Thyroid gland (tissue), 4 donors: ENCODE measurements at regions not wholly inside any gene's neighbourhood (a gene's known extent, or its start where the extent isn't known, plus 50 kb on each side); places are given as distances from the start of the nearest gene placed in this dataset.

Experiments used
- CTCF ChIP-seq, 6 experiments: fragments of 200-600 bp in 3 of 6; fragments of 450-650 bp in 3 of 6; sonication (generic) in 3 of 6; IDR thresholded peaks; one replicate each; pipeline ENCODE4 v1.5.1; 2016 to 2019; ENCODE audit warnings: antibody characterized with exemption in 6 of 6, mild to moderate bottlenecking in 2 of 6, inconsistent platforms in 1 of 6, moderate library complexity in 1 of 6
- POLR2A ChIP-seq, 2 donors: fragments of 450-650 bp; IDR thresholded peaks; one replicate each; pipeline ENCODE4 v1.6.1; 2017; ENCODE audit warnings: antibody characterized with exemption in 2 of 2, mild to moderate bottlenecking in 2 of 2, moderate library complexity in 1 of 2

GRCh38 chr9:115367780-115368525, 250.0 kb upstream of the TNC start:
- no peak for TF ChIP-seq CTCF (IDR thresholded peaks at IDR 0.05)
- TF ChIP-seq POLR2A (IDR thresholded peaks at IDR 0.05): no peak
